ENCODE measurements at regions not wholly inside any gene's neighbourhood (a gene's known extent, or its start where the extent isn't known, plus 50 kb on each side); places are given as distances from the start of the nearest gene placed in this dataset.

GRCh38 chr5:124606543-124606942, 139.9 kb downstream of the ZNF608 start:
- Histone ChIP-seq H3K36me3 (no peaks in the 10 kb centered on the region), H3K4me3 (no peak overlapping the region), H3K27me3 (no peaks in the 10 kb centered on the region), H3K4me1 (peaks cover 12% of the 10 kb centered on the region), H3K27ac (no peak overlapping the region), H3K9me3 (no peaks in the 10 kb centered on the region)
- DNase-seq (ENCODE audit: low spot score in 2 of 2): no peak
- 93% methylated on average over 2 of the region's 2 CpGs for WGBS
- TF ChIP-seq EP300 (IDR thresholded peaks at IDR 0.05): no peak
- no peak for TF ChIP-seq POLR2A (IDR thresholded peaks at IDR 0.05)
- TF ChIP-seq POLR2AphosphoS5 (IDR thresholded peaks at IDR 0.05): no peak
- TF ChIP-seq CTCF (IDR thresholded peaks at IDR 0.05): no peak

- no peak overlapping the region for H3K27ac ChIP-seq
- H3K36me3 ChIP-seq: no peaks in the 10 kb centered on the region
- H3K4me3 ChIP-seq: no peak overlapping the region
- 80% methylated on average over 2 of the region's 2 CpGs for WGBS
- peaks cover 12% of the 10 kb centered on the region for H3K4me1 ChIP-seq
- no peak for DNase-seq (ENCODE audit: low spot score in 2 of 2)
- H3K9me3 ChIP-seq: no peaks in the 10 kb centered on the region
- TF ChIP-seq EP300 (IDR thresholded peaks at IDR 0.05) (no peak), POLR2A (IDR thresholded peaks at IDR 0.05) (no peak), CTCF (IDR thresholded peaks at IDR 0.05) (no peak), POLR2AphosphoS5 (IDR thresholded peaks at IDR 0.05) (no peak)
- no peaks in the 10 kb centered on the region for H3K27me3 ChIP-seq
Observed at GRCh38 chr5:124606093-124606492, 140.3 kb downstream of the ZNF608 start.

GRCh38 chr5:124605541-124605940, 140.9 kb downstream of the ZNF608 start:
- H3K4me1 ChIP-seq: peaks cover 12% of the 10 kb centered on the region
- H3K36me3 ChIP-seq: no peaks in the 10 kb centered on the region
- H3K9me3 ChIP-seq: no peaks in the 10 kb centered on the region
- WGBS: 50% methylated on average over 4 of the region's 4 CpGs
- DNase-seq (ENCODE audit: low spot score in 2 of 2): no peak
- TF ChIP-seq POLR2A (IDR thresholded peaks at IDR 0.05) (no peak), CTCF (IDR thresholded peaks at IDR 0.05) (no peak), POLR2AphosphoS5 (IDR thresholded peaks at IDR 0.05) (no peak), EP300 (IDR thresholded peaks at IDR 0.05) (no peak)
- H3K4me3 ChIP-seq: no peak overlapping the region
- H3K27me3 ChIP-seq: no peaks in the 10 kb centered on the region
- no peak overlapping the region for H3K27ac ChIP-seq

- Histone ChIP-seq H3K36me3 (no peaks in the 10 kb centered on the region), H3K27ac (no peak overlapping the region), H3K4me1 (peaks cover 19% of the 10 kb centered on the region), H3K27me3 (no peaks in the 10 kb centered on the region), H3K9me3 (no peaks in the 10 kb centered on the region), H3K4me3 (no peak overlapping the region)
- TF ChIP-seq CTCF (IDR thresholded peaks at IDR 0.05) (no peak), POLR2A (IDR thresholded peaks at IDR 0.05) (no peak), EP300 (IDR thresholded peaks at IDR 0.05) (no peak), POLR2AphosphoS5 (IDR thresholded peaks at IDR 0.05) (no peak)
- WGBS: 64% methylated on average over 4 of the region's 4 CpGs
- DNase-seq (ENCODE audit: low spot score in 2 of 2): no peak
Observed at GRCh38 chr5:124604419-124604818, 142.0 kb downstream of the ZNF608 start.

GRCh38 chr5:124602925-124603650, 143.4 kb downstream of the ZNF608 start:
- DNase-seq (ENCODE audit: low spot score in 2 of 2): no peak
- Histone ChIP-seq H3K4me3 (no peak overlapping the region), H3K36me3 (no peaks in the 10 kb centered on the region), H3K9me3 (no peaks in the 10 kb centered on the region), H3K27ac (no peak overlapping the region), H3K27me3 (no peaks in the 10 kb centered on the region), H3K4me1 (peaks cover 24% of the 10 kb centered on the region)
- WGBS: 92% methylated on average over 1 of the region's 1 CpG
- TF ChIP-seq POLR2A (IDR thresholded peaks at IDR 0.05): no peak
